ENCODE measurements at regions not wholly inside any gene's neighbourhood (a gene's known extent, or its start where the extent isn't known, plus 50 kb on each side); places are given as distances from the start of the nearest gene placed in this dataset.

DNA sequence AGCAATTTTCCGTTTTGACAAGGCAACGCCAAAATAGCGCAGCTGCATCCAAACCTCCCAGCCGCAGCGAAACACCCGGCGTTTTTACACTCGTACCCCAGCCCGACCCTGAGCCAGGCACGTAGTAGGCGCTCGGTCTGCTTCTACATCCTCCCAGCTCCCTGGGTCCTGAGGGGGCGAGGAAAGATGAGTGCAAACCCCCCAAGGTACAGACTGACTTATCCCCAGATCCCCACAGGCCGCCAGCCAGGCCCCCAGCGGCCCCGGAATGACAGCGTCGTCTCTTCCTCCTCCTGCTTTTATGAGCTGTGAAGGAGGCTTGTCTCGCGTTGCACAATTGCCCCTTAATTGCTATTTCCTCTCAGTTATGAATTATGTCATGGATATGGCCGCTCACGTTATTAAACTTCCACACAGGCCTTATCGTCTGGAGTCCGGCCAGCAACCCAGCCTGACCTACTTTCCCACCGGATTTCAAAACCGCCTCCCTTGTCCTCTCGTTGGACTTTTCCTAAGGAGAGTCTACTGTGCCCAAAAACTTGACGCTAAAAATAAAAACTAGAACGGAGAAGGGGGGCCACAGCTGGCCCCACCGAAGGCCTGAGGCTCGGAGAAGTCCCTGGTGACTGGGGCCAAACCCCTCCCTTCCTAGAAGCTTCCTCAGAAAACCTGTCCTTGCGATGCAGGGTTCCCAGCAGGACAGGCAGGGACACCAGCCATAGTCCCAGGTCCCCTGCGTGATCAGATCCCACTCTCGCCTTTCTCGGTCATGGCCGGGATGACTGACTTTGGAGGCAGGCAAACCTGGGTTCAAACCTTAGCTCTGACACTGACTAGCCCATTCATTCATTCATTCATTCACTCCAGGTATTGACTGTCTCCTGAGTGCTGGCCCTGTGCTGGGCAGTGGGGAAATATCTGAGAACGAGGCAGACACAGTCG is 130.9 kb upstream of the PTPN1 start:
- no peak for DNase-seq (ENCODE audit: low spot score)

DNA sequence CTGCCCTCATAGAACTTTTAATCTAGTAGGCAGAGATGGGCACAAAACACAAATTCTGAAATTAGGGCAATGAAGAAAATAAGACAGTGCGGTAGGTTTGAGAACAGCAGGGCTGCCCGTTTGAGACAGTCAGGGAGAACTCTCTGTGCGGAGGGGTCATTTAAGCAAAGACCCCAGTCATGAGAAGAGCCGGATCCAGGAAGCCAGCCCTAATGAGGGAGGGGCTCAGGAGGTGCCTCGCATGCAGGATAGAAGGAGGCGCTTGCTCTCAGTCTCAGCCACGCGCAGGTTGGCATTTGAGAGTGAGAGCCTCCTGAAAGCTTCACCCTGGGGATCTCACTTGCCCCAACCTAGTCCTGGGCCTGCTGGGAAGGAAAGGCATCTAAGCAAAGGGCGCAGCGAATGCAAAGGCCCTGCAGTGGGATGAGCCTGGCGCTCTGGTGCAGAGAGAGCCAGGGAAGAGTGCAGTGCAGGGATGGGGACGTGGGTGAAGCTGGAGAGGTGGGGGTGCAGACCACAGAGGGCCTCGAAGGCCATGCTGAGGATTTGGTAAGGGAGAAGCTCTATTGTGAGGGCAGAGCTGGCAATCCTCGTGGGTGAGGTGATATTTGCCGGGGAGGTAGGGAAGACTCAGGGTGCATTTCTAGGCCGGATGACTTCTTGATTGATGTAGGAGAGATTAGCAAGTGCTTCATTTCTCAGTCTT is 130.0 kb upstream of the PTPN1 start:
- DNase-seq (ENCODE audit: low spot score): no peak

DNA sequence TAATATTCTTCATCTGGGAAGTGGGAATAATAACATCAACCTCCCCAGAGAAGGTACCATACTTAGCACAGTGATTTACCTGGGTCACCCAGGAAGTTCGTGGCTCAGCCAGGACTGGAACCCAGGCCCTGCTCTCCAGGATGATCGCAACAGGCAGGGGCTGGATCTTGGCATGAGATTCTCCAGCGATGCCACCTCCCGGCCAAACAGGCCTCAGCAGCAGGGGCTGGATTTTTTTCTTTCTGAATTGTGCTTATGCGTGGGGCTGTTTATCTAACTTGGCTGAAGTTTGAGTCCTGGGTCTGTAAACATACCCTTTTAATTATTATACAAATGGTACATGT is 129.5 kb upstream of the PTPN1 start:
- no peak for DNase-seq (ENCODE audit: low spot score)

DNA sequence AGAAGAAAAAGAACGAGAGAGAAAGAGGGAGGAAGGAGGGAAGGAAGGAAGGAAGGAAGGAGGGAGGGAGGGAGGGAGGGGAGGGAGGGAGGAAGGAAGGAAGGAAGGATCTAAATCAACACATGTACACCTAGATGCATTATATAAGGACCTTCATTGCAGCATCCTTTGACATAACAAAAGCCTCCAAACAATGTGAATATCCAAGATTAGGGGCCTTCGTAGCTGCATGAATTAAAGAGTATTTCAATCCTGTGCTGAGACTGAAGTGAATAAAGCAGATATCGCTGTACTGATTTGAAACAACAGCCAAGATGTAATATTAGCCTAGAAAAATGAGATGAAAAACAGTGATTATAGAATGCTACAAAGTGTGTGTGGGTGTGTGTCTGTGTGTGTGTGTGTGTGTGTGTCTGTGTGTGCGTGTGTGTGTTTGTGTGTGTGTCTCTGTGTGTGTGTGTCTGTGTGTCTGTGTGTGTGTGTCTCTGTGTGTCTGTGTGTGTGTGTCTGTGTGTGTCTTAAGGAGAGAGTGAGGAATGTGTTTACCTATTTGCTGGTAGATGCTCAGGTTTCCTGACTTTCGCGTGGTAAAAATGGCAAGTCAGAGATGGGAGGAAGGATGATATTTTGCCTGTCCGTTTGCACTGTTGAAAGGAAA is 129.0 kb upstream of the PTPN1 start:
- DNase-seq (ENCODE audit: low spot score): no peak

DNA sequence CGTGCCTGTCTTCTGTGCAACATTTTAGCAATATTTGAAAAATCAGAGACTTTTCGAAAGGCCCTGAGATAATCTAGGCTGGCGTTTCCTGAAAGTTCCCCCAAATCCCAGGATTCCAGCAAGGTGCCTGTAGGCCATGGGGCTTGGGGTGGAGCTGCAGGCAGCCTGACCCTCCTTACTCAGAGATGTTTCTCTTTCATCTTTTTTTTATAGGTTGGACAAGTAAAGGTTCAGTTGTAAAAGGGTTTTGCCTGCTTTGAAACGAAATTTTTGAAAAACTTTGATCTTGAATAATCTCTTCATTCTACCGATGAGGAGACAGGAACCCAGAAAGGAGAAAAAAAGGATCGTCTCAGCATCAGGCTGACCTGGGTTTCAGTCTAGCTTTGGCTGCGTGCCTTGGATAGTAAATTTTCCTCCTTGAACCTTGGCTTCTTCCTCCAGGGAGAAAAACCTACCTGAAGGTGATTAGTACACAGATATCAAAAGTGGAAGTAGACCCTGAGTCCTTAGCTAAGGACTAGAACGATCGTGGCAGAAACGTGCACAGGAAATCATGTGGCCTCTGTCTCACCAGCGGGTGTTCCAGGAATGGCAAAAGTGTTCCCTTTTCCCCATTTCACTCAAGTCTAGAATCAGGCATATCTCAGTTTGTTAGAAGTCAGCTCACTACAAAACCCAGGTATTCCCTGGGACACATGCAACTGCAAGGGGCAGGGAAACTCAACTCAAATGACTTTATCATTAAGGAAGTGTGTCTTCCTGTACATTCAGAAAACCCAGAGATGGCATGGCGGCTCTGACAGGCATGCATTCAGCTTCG is 128.2 kb upstream of the PTPN1 start:
- DNase-seq (ENCODE audit: low spot score): peak; percentile 27

DNA sequence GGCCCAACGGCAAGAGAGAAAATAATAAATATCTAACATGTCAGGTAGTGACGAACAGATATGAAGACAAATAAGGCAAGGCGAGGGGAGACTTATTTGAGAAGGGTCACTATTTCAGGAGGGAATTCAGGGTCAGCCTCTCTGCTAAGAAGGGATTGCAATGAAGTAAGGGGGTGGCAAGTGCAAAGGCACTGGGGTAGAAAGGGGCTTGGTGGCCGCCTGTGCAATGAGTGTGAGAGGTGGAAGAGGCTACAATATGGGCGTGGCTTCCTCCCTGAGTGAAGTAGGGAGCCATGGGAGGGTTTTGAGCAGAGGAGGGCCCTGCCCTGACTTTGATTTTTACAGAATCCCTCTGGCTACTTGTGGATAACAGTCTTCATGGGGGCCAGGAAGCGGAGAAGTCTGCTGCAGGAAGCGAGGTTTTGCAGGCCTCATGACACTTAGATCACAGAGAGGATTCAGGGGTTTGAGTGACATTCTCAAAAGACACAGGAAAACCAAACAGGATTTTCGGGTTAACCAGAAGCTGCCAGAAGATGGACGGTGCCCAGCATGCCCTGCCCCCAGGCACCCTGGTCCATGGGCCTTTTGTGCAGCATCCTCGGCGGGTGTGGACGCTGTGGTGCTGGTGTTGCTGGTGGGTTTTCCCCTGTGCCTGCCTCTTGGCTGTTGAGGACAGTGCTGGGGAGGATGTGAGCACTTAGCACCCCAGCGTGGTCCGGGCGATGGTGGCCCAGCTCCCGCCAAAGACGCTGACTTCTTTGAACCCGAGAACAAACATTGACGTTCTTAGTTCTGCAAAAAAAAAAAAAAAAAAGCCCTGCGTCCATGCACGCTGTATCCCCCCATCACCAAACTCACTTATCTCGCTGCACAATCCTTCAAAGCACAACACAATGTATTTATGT is 124.2 kb upstream of the PTPN1 start:
- DNase-seq (ENCODE audit: low spot score): peak; percentile 44

DNA sequence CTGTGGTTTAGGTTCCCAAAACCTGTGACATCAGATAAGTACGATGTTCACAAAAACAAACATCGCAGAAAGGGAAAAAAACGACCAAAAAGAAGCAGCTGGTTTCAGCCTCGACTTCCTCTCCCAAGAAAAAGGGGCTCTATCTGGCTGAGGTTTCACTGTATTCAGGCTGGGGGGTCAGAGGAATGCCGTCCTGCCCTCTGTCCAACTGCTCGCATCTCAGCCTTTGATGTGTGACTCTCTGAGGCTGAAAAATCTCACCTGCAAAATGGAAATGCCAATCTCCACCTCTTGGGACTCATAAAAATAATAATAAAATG is 123.6 kb upstream of the PTPN1 start:
- DNase-seq (ENCODE audit: low spot score): no peak

DNA sequence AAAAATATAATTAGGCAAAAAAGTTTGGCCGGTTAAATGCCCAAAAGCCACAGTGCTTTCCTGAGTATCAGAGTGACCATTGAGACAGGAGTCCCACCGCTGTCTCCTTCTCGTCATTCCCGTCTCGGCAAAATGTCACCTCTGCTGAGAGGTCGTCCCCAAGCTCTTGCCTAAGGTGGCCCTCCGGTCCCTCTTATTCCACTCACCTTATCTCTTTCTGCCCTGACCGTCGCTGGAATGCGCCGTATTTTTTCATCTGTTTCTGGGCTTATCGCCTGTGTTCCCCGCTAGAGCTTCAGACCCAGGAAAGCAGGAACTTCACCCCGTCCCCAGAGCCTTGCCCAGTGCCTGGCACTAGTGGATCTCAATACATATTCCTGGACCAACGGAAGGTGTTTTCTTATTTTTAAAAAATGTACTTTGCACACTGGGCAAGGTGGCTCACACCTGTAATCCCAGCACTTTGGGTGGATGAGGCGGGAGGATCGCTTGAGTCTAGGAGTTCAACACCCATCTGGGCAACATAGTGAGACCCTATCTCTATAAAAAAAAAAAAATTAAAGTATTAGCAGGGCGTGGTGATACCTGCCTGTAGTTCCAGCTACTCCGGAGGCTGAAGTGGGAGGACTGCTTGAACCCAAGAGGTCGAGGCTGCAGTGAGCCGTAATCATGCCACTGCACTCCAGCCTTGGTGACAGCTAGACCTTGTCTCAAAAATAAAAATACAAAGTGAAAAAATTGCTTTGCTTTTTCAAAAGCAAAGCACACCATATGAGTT is 122.8 kb upstream of the PTPN1 start:
- no peak for DNase-seq (ENCODE audit: low spot score)

DNA sequence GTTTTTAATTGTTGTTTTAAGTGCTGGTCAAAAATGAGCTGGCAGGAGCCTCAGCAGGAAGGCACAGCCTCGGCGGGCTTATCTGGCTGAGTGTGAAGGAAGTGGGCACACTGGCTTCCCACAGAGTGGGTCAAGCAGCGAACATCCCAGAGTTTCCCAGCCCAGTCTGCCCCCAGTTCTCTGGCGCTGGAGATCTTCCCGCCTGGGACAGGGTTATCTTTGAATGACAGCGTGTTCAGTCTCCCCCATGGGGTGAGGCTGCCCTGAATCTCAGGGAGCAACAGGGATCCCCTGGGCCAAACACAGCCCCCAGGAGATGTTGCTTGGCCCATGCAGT is 122.2 kb upstream of the PTPN1 start:
- DNase-seq (ENCODE audit: low spot score): no peak

DNA sequence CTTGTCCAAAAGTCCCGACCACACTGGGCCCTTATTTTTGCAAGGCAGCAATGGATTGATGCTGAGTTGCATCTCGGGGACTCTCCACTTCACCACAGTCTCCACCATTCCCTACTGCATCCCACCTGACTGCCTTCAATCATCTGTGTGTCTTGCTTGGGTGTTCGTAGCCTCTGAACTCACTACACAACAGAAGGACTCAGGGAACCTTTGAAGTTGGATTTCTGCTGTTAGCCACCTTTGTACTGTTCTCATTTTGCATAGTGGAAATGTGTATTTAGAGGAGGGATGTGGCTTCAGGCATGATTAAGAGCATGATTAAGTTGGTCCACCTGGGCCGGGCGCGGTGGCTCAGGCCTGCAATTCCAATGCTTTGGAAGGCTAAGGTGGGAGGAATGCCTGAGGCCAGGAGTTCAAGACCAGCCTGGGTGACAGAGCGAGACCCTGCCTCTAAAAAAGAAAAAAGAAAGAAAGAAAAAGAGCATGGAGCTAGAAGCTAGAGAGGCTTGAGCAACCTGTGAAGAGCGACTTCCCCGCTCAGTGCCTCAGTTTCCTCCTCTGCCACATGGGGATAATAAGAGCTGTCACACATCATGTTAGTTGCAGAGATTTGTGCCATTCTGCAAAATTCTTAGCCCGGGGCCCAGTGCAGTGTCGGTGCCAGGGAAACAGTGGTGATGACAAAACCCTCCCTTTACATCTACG is 121.3 kb upstream of the PTPN1 start:
- DNase-seq (ENCODE audit: low spot score): no peak

DNA sequence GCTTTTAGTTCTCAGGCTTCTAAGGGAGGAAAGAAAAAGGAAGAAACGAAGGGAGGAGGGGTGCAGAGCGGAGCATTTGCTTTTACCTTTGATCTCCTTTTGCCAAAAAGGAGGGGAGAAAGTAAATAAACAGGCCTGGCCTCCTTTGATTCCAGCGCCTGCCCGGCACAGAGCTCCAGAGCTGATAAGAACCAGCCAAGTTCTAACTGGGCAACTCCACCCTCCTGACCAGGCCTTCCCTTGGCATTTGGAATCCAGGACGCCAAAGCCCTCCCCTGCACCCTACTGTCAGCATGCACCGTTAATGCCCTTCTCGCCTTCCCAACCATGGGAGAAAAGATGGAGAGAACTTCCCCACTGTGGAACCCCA is 120.8 kb upstream of the PTPN1 start:
- DNase-seq (ENCODE audit: low spot score): no peak

DNA sequence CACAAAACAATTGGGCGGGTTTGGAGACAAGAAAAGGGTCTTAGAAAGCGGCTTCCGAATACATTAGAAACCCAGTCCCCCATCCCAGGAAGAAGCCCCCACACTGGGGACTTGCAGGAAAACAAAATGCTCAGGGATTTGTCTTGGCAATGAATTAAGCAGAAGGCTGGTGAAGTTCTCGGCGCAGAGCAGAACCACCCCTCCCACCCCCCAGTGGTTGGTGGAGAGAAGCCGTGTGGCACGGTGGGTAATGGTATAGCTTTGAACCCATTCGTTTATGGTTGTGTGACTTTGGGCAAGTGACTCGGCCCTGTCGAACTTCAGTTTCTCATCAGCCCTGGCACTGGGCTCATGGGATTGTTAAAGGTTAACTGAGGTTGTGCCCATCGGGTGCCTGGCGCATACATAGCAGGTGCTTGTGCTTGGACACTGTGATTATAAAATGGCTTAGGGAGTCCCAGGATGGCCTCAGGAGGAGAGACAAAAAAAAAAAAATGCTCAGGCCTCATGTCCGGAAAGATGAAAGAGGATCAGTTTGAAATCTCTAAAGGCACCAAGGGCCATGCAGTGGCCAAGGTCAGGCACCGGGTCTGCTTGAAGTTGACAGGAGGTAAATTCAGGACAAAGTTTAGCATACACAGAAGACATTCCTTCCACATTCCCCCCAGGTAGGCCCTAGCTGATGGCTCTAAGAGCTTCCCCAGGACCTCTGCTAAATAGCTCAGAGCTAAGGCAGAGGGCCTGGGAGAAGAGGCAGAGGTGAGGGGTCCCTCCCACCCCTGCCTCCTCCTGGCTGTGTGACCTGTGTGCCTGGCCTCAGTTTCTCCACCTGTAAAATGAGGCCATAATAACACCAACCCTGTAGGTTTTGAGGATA is 120.1 kb upstream of the PTPN1 start:
- DNase-seq (ENCODE audit: low spot score): no peak

DNA sequence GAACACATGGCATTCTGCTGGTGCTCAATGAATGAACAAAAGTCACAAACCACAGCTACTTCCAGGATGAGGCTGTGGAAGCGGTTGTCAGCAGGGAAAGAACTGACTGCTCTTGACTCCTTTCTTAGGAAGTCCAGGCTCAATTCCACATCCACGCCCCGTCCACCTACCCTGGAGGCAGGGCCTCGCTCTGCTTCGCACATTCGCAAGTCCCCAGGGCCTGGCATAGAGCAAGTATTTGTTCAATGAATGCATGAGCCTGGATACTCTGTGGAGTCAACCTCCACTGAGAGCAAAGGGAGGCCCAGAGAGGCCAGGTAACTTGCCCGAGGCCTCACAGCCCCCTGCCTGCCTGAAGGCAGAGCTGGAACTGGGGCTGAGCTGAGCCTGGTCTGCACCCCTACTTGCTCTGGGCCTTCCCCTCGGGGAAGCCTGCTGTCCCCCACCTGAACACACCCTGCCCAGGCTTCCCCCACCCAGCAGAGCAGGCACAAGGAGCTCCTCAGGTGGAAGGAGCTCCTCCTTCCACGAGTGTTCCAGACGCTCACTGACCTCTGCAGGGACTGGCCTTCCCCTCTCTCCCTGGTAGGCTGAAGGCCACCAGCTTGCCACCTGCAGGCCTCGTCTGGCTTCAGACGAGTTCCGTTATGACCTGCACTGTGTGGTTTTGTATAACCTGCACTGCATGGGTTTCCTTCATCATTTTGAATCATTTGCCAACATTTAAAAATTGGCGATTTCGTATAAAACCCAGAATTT is 119.3 kb upstream of the PTPN1 start:
- DNase-seq (ENCODE audit: low spot score): no peak

DNA sequence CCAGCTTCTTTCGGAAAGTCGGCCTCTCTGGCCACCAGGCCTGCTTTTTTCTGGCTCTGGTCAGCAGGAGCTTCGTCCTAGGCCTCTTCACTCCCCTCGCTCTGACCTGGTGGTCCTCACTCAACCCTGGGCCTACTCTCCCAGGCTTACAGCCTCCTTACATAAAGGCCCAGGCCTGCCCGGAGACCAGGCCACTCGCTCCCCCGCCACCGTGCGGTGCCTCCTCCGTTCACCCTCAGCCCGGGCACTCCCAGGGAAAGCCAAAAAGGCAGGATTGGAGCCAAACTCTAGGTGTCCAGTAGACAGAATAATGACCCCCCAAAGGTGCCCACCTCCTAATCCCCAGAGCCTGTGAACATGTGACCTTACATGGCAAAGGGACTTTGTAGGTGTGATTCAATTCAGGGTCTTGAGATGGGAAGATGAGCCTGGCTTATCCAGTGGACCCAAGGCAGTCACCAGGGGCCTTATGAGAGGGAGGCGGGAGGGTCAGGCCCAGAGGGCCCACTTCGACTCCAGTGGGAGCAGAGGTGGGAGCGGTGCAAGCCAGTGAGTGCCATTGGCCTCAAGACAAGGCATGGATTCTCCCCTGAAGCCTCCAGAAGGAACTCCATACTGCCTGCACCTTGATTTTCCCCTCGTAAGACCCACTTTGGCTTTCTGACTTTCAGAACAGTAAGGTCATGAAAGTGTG is 118.6 kb upstream of the PTPN1 start:
- no peak for DNase-seq (ENCODE audit: low spot score)

DNA sequence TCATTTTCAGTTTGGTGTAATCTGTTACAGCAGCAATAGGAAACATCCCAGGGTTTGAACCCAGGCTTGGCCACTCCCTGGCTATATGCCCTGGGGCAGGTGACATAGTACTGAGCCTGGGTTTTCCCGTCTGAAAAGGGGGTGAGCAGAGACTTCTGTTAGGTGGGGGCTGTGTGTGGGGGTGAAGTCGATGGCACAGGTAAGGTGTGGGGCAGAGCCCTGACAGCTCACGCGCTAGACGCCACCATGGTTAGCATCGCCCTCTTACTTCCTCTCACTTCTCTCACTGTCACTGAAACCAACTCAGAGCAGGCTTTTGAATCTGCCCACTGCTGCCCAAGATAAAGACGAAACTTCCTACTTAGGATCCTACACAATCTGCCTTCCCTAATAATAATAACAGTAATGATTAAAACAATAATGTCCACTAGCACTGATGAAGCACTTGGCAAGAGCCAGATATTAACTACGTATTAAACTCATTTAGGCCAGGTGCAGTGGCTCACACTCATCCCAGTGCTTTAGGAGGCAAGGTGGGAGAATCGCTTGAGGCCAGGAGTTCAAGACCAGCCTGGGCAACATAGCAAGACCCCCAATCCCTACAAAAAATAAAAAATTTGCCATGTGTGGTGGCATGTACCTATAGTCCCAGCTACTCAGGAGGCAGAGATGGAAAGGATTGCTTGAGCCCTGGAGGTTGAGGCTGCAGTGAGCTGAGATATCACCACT is 117.9 kb upstream of the PTPN1 start:
- DNase-seq (ENCODE audit: low spot score): no peak

DNA sequence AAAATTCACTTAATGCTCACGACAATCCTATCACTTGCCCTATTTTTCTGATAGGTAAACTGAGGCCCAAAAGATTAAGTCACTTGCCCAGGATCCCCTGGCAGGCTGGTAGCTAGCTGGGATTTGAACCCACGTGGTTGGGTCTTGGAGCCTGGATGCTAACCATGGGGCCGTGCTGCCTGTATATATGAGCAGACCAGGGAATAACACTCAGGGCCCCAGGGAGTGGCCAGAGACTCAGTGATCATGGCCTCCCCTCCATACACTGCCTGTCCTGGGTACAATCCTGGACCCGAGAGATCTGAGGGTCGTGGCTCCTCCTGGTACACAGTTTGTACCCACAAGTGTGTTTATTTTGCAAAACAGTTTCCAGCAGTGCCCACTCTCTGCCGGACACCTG is 116.9 kb upstream of the PTPN1 start:
- no peak for DNase-seq (ENCODE audit: low spot score)

DNA sequence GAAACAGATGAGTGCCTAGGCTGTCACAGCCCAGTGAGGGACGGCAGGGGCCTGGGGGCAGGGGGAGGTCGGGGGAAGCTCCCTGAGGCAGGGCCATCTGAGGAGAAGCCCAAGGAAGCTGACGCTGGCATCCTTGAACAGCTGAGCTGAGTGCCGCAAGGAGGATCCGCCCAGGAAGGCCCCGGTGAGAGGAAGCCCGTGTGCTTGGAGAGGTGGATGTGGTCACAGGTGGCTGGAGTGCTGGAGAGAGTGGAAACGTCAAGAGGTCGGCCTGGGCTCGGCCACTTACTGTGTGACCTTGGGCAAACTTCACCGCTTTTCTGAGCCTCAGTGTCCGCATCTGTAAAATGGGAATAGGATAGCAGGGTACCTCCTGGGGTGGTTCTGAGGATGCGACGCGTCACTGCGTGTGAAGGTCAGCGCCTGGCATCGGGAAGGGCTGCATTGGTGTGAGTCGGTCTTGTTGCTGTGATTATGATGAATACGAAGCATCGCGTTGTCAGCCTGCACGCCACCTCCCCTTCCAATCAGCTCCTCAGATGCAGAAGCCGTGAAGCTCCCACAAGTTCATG is 116.1 kb upstream of the PTPN1 start:
- DNase-seq (ENCODE audit: low spot score): no peak

Measured in CD4-positive, alpha-beta T cell treated with Interleukin-15 for 4 hours (primary cell).